Liver (tissue), 3 donors: ENCODE measurements at regions not wholly inside any gene's neighbourhood (a gene's known extent, or its start where the extent isn't known, plus 50 kb on each side); places are given as distances from the start of the nearest gene placed in this dataset.

Source experiments
- RAD21 ChIP-seq, 2 donors: IDR thresholded peaks; 2 replicates each; pipeline ENCODE4 v1.6.1; 2016; ENCODE audit warnings: antibody characterized with exemption in 2 of 2, mild to moderate bottlenecking in 2 of 2
- SP1 ChIP-seq: IDR thresholded peaks from 2 replicates; pipeline ENCODE4 v1.6.1; 2018; ENCODE audit warnings: antibody characterized with exemption, mild to moderate bottlenecking
- TF ChIP-seq, protein P1 (sequence below): fragments of 150-350 bp; IDR thresholded peaks from 2 replicates; pipeline ENCODE4 v1.5.1; 2017; ENCODE audit warnings: improper control_type of control experiment, low read depth, low read length; ENCODE audit not compliant: missing input control
- TF ChIP-seq, protein P2 (sequence below): IDR thresholded peaks from 2 replicates; pipeline ENCODE4 v1.6.1; 2016; ENCODE audit warnings: antibody characterized with exemption, mild to moderate bottlenecking
- TF ChIP-seq, protein P3 (sequence below): IDR thresholded peaks from 2 replicates; pipeline ENCODE4 v1.6.1; 2016; ENCODE audit warnings: antibody characterized with exemption
- donor health status: healthy.
- donor health status: healthy.

DNA sequence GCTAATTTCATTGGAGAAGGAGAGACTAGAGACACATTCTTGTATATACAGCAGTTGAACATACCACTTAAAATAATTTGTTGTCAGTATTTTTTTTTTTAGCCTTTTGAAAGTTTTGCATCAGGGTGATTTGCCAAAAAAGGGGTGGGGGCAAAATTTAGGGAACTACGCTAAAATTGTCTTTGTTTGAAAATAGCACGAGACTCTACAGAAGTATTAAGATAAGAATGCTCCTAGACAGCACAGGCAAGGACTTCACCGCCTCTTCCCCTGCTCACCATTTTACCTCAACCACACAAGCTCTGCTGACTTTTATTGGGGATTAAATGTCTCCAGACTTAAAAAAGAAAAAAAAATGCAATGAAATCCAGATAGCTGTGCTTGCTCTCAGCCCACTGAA is 236.1 kb upstream of the USP25 start:
- TF ChIP-seq SP1 (no peak), RAD21 (IDR thresholded peaks at IDR 0.05) (no peak)
- TF ChIP-seq, protein P1, sequence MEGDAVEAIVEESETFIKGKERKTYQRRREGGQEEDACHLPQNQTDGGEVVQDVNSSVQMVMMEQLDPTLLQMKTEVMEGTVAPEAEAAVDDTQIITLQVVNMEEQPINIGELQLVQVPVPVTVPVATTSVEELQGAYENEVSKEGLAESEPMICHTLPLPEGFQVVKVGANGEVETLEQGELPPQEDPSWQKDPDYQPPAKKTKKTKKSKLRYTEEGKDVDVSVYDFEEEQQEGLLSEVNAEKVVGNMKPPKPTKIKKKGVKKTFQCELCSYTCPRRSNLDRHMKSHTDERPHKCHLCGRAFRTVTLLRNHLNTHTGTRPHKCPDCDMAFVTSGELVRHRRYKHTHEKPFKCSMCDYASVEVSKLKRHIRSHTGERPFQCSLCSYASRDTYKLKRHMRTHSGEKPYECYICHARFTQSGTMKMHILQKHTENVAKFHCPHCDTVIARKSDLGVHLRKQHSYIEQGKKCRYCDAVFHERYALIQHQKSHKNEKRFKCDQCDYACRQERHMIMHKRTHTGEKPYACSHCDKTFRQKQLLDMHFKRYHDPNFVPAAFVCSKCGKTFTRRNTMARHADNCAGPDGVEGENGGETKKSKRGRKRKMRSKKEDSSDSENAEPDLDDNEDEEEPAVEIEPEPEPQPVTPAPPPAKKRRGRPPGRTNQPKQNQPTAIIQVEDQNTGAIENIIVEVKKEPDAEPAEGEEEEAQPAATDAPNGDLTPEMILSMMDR: no peak
- TF ChIP-seq, protein P2, sequence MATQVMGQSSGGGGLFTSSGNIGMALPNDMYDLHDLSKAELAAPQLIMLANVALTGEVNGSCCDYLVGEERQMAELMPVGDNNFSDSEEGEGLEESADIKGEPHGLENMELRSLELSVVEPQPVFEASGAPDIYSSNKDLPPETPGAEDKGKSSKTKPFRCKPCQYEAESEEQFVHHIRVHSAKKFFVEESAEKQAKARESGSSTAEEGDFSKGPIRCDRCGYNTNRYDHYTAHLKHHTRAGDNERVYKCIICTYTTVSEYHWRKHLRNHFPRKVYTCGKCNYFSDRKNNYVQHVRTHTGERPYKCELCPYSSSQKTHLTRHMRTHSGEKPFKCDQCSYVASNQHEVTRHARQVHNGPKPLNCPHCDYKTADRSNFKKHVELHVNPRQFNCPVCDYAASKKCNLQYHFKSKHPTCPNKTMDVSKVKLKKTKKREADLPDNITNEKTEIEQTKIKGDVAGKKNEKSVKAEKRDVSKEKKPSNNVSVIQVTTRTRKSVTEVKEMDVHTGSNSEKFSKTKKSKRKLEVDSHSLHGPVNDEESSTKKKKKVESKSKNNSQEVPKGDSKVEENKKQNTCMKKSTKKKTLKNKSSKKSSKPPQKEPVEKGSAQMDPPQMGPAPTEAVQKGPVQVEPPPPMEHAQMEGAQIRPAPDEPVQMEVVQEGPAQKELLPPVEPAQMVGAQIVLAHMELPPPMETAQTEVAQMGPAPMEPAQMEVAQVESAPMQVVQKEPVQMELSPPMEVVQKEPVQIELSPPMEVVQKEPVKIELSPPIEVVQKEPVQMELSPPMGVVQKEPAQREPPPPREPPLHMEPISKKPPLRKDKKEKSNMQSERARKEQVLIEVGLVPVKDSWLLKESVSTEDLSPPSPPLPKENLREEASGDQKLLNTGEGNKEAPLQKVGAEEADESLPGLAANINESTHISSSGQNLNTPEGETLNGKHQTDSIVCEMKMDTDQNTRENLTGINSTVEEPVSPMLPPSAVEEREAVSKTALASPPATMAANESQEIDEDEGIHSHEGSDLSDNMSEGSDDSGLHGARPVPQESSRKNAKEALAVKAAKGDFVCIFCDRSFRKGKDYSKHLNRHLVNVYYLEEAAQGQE: no peak
- TF ChIP-seq, protein P3, sequence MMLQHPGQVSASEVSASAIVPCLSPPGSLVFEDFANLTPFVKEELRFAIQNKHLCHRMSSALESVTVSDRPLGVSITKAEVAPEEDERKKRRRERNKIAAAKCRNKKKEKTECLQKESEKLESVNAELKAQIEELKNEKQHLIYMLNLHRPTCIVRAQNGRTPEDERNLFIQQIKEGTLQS: no peak
